ENCODE measurements at regions not wholly inside any gene's neighbourhood (a gene's known extent, or its start where the extent isn't known, plus 50 kb on each side); places are given as distances from the start of the nearest gene placed in this dataset.

DNA sequence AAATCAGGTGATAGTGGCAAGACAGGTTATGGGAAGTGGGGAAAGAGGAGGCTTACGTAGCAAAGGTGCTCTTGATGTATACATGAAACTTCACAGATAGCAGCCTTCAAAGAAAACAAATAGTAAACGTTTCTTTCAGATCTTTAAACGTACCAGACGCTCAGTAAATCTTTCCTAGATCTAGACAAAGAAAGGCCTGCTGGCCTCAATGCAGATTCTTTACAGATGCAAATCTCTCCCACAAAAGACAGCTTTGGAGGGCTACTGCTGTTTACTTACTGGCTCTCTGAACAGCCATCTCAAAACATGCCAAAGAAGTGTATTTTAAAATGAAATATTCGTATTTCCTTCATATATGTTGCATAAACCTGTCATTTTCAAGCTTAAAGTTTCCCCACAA, 1279.9 kb upstream of the NRXN1 start:
- intact Hi-C loops (cut with DNase I; ENCODE audit: low total_unique reads) (loop anchor here (1.0 kb wide), 1 partner anchor 11 kb away; no protein-coding TSS in a partner anchor), in situ Hi-C loops (cut with MboI; ENCODE audit: low pct_ligation_motif_present in 1 of 4, low pct_unique_long_range_greater_than_20kb in 1 of 4, low sequenced_read_pairs in 3 of 4) (no loop called here)
- Histone ChIP-seq H3K27ac (no peak overlapping the region), H3K27me3 (no peaks in the 10 kb centered on the region), H3K4me1 (no peaks in the 10 kb centered on the region), H3K4me3 (no peak overlapping the region), H3K36me3 (no peaks in the 10 kb centered on the region), H3K9me3 (no peaks in the 10 kb centered on the region)
- 51 to 53% methylated on average over 5 of the region's 5 CpGs for WGBS, 2 donors (ENCODE audit: low coverage in 1 of 2)
- TF ChIP-seq, protein P1, sequence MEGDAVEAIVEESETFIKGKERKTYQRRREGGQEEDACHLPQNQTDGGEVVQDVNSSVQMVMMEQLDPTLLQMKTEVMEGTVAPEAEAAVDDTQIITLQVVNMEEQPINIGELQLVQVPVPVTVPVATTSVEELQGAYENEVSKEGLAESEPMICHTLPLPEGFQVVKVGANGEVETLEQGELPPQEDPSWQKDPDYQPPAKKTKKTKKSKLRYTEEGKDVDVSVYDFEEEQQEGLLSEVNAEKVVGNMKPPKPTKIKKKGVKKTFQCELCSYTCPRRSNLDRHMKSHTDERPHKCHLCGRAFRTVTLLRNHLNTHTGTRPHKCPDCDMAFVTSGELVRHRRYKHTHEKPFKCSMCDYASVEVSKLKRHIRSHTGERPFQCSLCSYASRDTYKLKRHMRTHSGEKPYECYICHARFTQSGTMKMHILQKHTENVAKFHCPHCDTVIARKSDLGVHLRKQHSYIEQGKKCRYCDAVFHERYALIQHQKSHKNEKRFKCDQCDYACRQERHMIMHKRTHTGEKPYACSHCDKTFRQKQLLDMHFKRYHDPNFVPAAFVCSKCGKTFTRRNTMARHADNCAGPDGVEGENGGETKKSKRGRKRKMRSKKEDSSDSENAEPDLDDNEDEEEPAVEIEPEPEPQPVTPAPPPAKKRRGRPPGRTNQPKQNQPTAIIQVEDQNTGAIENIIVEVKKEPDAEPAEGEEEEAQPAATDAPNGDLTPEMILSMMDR (IDR thresholded peaks at IDR 0.05): no peak
- TF ChIP-seq EP300 (IDR thresholded peaks at IDR 0.05; ENCODE audit: low read depth): no peak
- no peak for TF ChIP-seq POLR2AphosphoS5 (IDR thresholded peaks at IDR 0.05)
- no peak for TF ChIP-seq POLR2A (IDR thresholded peaks at IDR 0.05)
- DNase-seq: no peak

DNA sequence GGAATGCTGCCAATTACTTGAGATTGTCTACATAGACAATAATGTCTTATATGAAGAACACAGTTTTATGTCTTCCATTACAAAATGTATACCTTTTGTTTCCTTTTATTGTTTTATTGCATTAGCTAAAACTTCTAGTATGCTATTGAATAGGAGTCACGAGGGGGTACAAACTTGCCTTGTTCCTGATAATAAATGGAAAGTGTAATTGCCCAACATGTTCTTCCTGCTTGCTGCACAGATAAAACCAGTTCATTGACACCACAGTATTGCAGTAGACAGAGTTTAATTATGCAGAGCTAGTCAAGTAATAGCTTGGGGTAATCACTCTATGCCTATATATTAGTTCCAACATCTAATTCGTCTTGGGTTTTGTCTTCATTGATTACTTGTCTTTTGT, 1276.2 kb upstream of the NRXN1 start:
- intact Hi-C loops (cut with DNase I; ENCODE audit: low total_unique reads): no loop called here
- in situ Hi-C loops (cut with MboI; ENCODE audit: low pct_ligation_motif_present in 1 of 4, low pct_unique_long_range_greater_than_20kb in 1 of 4, low sequenced_read_pairs in 3 of 4): no loop called here
- WGBS, 2 donors (ENCODE audit: low coverage in 1 of 2): 34 to 39% methylated on average over 2 of the region's 2 CpGs
- no peak for DNase-seq
- Histone ChIP-seq H3K4me1 (no peaks in the 10 kb centered on the region), H3K9me3 (no peaks in the 10 kb centered on the region), H3K27ac (no peak overlapping the region), H3K36me3 (no peaks in the 10 kb centered on the region), H3K27me3 (no peaks in the 10 kb centered on the region), H3K4me3 (no peak overlapping the region)
- TF ChIP-seq EP300 (IDR thresholded peaks at IDR 0.05; ENCODE audit: low read depth): no peak

DNA sequence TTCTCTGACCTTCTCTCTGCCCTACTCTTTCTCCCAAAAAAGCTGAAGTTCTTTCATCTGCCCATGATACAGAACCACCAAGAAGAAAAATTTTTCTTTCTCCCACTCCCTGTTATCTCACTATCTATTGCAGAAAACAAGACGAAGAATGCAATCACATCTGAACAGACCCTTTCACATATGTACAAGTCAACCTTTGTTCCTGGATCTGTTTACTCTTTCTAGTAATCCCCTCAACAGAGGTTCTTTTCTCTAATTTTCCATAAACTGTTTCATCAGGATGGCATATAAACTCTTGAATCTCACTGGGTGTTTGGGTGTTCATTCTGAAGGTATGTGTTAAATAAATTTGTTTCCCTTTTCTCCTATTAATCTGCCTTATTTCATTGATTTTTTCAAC, 1262.7 kb upstream of the NRXN1 start:
- Histone ChIP-seq H3K27me3 (no peaks in the 10 kb centered on the region), H3K4me3 (no peak overlapping the region), H3K4me1 (no peaks in the 10 kb centered on the region), H3K27ac (no peak overlapping the region), H3K36me3 (no peaks in the 10 kb centered on the region), H3K9me3 (no peaks in the 10 kb centered on the region)
- intact Hi-C loops (cut with DNase I; ENCODE audit: low total_unique reads) (no loop called here), in situ Hi-C loops (cut with MboI; ENCODE audit: low pct_ligation_motif_present in 1 of 4, low pct_unique_long_range_greater_than_20kb in 1 of 4, low sequenced_read_pairs in 3 of 4) (no loop called here)
- no peak for DNase-seq
- 57 to 63% methylated on average over 1 of the region's 1 CpG for WGBS, 2 donors (ENCODE audit: low coverage in 1 of 2)
- no peak for TF ChIP-seq EP300 (IDR thresholded peaks at IDR 0.05; ENCODE audit: low read depth)
- no peak for TF ChIP-seq POLR2AphosphoS5 (IDR thresholded peaks at IDR 0.05)

DNA sequence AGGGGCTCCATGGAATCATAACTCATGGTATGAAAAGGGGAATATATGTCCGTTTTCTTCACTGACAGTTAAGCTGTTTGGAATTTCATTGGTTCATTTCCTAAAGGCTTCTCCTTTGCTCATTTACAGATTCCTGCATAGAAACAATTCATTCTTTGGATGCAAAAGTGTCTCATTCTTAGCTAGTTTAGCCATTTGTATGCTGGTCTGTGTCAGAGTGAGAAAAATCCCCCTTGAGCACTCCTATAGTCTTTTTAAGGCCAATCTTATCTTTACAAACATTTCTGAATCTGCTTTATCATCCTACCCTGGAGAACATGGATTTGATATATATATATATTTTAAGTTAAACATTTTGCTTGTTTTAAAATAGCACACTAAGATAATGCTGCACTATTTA, 1260.9 kb upstream of the NRXN1 start:
- Histone ChIP-seq H3K27me3 (no peaks in the 10 kb centered on the region), H3K36me3 (no peaks in the 10 kb centered on the region), H3K27ac (no peak overlapping the region), H3K4me3 (no peak overlapping the region), H3K4me1 (no peaks in the 10 kb centered on the region), H3K9me3 (no peaks in the 10 kb centered on the region)
- intact Hi-C loops (cut with DNase I; ENCODE audit: low total_unique reads): no loop called here
- TF ChIP-seq, protein P1 (IDR thresholded peaks at IDR 0.05): no peak
- TF ChIP-seq POLR2A (IDR thresholded peaks at IDR 0.05) (no peak), POLR2AphosphoS5 (IDR thresholded peaks at IDR 0.05) (no peak), EP300 (IDR thresholded peaks at IDR 0.05; ENCODE audit: low read depth) (no peak)
- no peak for DNase-seq
- in situ Hi-C loops (cut with MboI; ENCODE audit: low pct_ligation_motif_present in 1 of 4, low pct_unique_long_range_greater_than_20kb in 1 of 4, low sequenced_read_pairs in 3 of 4): no loop called here
- 69 to 70% methylated on average over 1 of the region's 1 CpG for WGBS, 2 donors (ENCODE audit: low coverage in 1 of 2)

DNA sequence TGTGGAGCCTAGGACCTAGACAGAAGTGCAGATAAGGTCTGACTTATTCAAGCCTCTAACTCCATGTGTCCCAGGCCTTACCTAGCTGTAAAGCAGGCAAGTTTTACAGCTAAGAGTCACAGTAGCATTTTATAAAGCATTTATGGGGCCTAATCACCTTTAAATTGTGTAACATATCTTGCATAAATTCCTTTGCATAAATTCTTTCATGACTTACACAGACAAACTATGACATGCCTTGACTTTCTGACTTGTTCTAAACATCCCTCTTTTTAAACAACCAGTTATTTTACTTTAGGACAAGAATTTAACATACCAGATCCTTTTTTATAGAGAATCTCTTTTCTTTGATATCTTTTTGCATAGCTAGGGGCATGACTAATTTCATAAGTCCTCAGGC, 1257.8 kb upstream of the NRXN1 start:
- intact Hi-C loops (cut with DNase I; ENCODE audit: low total_unique reads) (no loop called here), in situ Hi-C loops (cut with MboI; ENCODE audit: low pct_ligation_motif_present in 1 of 4, low pct_unique_long_range_greater_than_20kb in 1 of 4, low sequenced_read_pairs in 3 of 4) (no loop called here)
- Histone ChIP-seq H3K27me3 (no peaks in the 10 kb centered on the region), H3K36me3 (no peaks in the 10 kb centered on the region), H3K9me3 (no peaks in the 10 kb centered on the region), H3K27ac (no peak overlapping the region), H3K4me3 (no peak overlapping the region), H3K4me1 (no peaks in the 10 kb centered on the region)
- no peak for TF ChIP-seq EP300 (IDR thresholded peaks at IDR 0.05; ENCODE audit: low read depth)
- TF ChIP-seq, protein P1 (IDR thresholded peaks at IDR 0.05): no peak
- no peak for TF ChIP-seq POLR2AphosphoS5 (IDR thresholded peaks at IDR 0.05)
- TF ChIP-seq POLR2A (IDR thresholded peaks at IDR 0.05): no peak
- DNase-seq: no peak

Data from transverse colon (tissue), 4 donors.